Aorta (tissue), 5 donors: ENCODE measurements at regions not wholly inside any gene's neighbourhood (a gene's known extent, or its start where the extent isn't known, plus 50 kb on each side); places are given as distances from the start of the nearest gene placed in this dataset.
"Not testable (repeated sequence)": the region's sequence is repeated elsewhere in the genome, so short reads cannot be mapped to it uniquely, and the experiment has no call there.

Source experiments
- ATAC-seq: fragments of 200-7000 bp; cut with Tn5 transposase; one replicate; pipeline ENCODE4 v1.9.1; 2022; ENCODE audit warnings: moderate library complexity; ENCODE audit not compliant: low FRiP score
- DNase-seq, 2 donors: peaks; one replicate each; pipeline ENCODE4 v3.0.0-alpha.2; 2020
- H3K27ac ChIP-seq, 2 donors: one replicate each; pipeline ENCODE4 v1.5.1; 2013; ENCODE audit warnings: low read length in 2 of 2, mild to moderate bottlenecking in 2 of 2, moderate library complexity in 2 of 2, control low read depth in 1 of 2, inconsistent platforms in 1 of 2, low read depth in 1 of 2
- H3K27me3 ChIP-seq, 2 donors: one replicate each; pipeline ENCODE4 v1.6.1; 2013; ENCODE audit warnings: control low read depth in 1 of 2, low read length in 1 of 2, mild to moderate bottlenecking in 1 of 2, moderate library complexity in 1 of 2; ENCODE audit not compliant: insufficient read depth in 2 of 2, control insufficient read depth in 1 of 2
- H3K36me3 ChIP-seq, 2 donors: one replicate each; pipeline ENCODE4 v1.6.1; 2013; ENCODE audit warnings: control low read depth in 1 of 2, low read length in 1 of 2, mild to moderate bottlenecking in 1 of 2; ENCODE audit not compliant: insufficient read depth in 2 of 2, control insufficient read depth in 1 of 2
- H3K4me1 ChIP-seq, 2 donors: one replicate each; pipeline ENCODE4 v1.6.1; 2013; ENCODE audit warnings: low read length in 2 of 2, control low read depth in 1 of 2, mild to moderate bottlenecking in 1 of 2, moderate library complexity in 1 of 2; ENCODE audit not compliant: insufficient read depth in 2 of 2, control insufficient read depth in 1 of 2
- H3K4me3 ChIP-seq, 2 donors: one replicate each; pipeline ENCODE4 v1.5.1; 2013; ENCODE audit warnings: low read length in 2 of 2, control low read depth in 1 of 2, mild to moderate bottlenecking in 1 of 2
- H3K9me3 ChIP-seq: one replicate; pipeline ENCODE4 v1.6.1; 2013; ENCODE audit warnings: mild to moderate bottlenecking, low read length; ENCODE audit not compliant: control insufficient read depth
- WGBS, 2 donors: extraction: QIAGEN DNeasy Blood & Tissue Kit; methylation state at CpG; one replicate each; pipeline ENCODE4 v1.1.7; 2013; 5-methylcytosine and 5-hydroxymethylcytosine counted together
- intact Hi-C, 2 donors: fragments of 100-400 bp; cut with DNase I; formaldehyde crosslinking; loops; one replicate each; pipeline versions ENCODE4 v1.14.2 to v1.15.0; 2022
- donor health status: healthy with polysubstance abuse.
- donor health status: Bipolar disorder and iron deficiency.
- donor health status: DM: no; HTN: no; CAD: no.
- donor health status: DM: no; HTN: no; CAD: no.
- donor health status: DM: yes; HTN: yes; CAD: no.

DNA sequence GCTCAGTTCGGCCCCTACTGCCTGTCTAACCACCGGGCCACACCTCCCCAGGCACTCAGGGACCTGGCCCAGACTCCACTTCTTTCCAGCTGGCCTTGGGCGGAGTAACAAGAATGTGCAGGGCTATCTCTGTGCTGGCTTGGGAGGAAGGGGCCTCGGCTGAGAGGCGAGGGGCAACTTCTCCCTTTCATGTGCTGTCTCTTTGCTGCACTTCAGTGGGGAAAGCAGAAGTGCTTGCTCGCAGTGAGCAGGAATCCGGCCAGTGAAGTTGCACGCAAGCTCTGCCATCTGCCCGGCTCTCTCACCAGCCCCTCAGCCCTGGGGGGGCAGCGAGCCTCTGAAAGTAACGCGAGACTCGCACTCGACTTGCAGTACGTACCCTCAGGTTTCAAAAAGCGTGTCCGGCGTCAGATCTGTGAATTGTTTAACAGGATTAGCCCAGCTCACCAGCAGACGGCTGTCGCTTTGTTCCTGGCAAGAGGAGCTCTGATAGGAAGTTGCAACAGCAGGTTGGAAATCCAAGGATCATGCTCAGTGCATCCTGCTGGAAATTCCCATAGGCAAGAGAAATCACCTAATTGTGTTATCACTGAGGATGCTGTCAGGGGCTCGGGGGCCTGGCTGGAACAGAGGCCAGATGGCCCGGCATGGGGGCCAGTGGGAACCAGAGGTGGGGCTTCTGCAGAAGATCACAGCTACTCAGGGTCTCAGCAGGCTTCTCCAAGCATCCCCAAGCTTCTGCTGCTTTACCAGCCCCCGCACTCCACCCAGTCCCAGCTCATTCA lies 221.1 kb downstream of the NPHP4 start:
- intact Hi-C loops: no loop called here
- Histone ChIP-seq H3K27ac (no peak overlapping the region), H3K4me1 (no peaks in the 10 kb centered on the region), H3K36me3 (no peaks in the 10 kb centered on the region), H3K27me3 (no peaks in the 10 kb centered on the region), H3K9me3 (no peaks in the 10 kb centered on the region), H3K4me3 (no peak overlapping the region)
- ATAC-seq: peak; percentile 26
- WGBS, 2 donors: 29 to 41% methylated on average over 23 of the region's 23 CpGs
- no peak for DNase-seq

- Histone ChIP-seq H3K4me1 (no peaks in the 10 kb centered on the region), H3K36me3 (no peaks in the 10 kb centered on the region), H3K27me3 (no peaks in the 10 kb centered on the region), H3K9me3 (no peaks in the 10 kb centered on the region), H3K4me3 (no peak overlapping the region), H3K27ac (no peak overlapping the region)
- ATAC-seq: no peak
- intact Hi-C loops: no loop called here
- 72 to 74% methylated on average over 5 of the region's 5 CpGs for WGBS, 2 donors
- DNase-seq: peak in 1 of 2 donors; percentile 25
These were observed 222.5 kb downstream of the NPHP4 start for GRCh38 chr1:5769760-5770159.

GRCh38 chr1:5769146-5769545 lies 223.1 kb downstream of the NPHP4 start:
- Histone ChIP-seq H3K27me3 (no peaks in the 10 kb centered on the region), H3K36me3 (no peaks in the 10 kb centered on the region), H3K9me3 (no peaks in the 10 kb centered on the region), H3K4me3 (no peak overlapping the region), H3K4me1 (no peaks in the 10 kb centered on the region), H3K27ac (no peak overlapping the region)
- DNase-seq (peak in 1 of 2 donors; percentile 18), ATAC-seq (no peak)
- whole genome bisulfite sequencing, 2 donors: 69 to 72% methylated on average over 7 of the region's 7 CpGs
- intact Hi-C loops: no loop called here

GRCh38 chr1:5768014-5768413 lies 224.2 kb downstream of the NPHP4 start:
- 49 to 52% methylated on average over 10 of the region's 10 CpGs for WGBS, 2 donors
- intact Hi-C loops: no loop called here
- no peaks in the 10 kb centered on the region for H3K27me3 ChIP-seq

DNA sequence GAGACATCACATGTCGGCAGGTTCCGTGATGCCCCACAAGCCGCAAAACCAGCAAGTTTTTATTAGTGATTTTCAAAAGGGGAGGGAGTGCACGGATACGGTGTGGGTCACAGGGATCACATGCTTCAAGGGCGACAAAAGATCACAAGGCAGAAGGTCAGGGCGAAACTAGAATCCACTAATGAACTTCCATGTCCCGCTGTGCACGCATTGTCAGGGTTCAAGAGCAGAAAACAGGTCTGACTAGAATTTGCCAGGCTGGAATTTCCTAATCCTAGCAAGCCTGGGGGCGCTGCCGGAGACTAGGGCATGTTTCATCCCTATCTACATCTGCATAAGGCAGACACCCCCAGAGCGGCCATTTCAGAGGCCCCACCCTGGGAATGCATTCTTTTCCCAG lies 225.2 kb downstream of the NPHP4 start:
- DNase-seq: peak in 1 of 2 donors; percentile 11
- ATAC-seq, H3K4me3 ChIP-seq, H3K27ac ChIP-seq, H3K4me1 ChIP-seq, intact Hi-C loops, H3K27me3 ChIP-seq, H3K36me3 ChIP-seq, H3K9me3 ChIP-seq: not testable (repeated sequence)
- 39 to 41% methylated on average over 12 of the region's 12 CpGs for WGBS, 2 donors

More at GRCh38 chr1:5768014-5768413, 224.2 kb downstream of the NPHP4 start:
- H3K4me3 ChIP-seq: no peak overlapping the region
- peaks cover 4% of the 10 kb centered on the region for H3K9me3 ChIP-seq
- ATAC-seq: no peak
- H3K27ac ChIP-seq: no peak overlapping the region
- H3K4me1 ChIP-seq: no peaks in the 10 kb centered on the region
- peak in 1 of 2 donors; percentile 16 for DNase-seq
- no peaks in the 10 kb centered on the region for H3K36me3 ChIP-seq

GRCh38 chr1:5765997-5766913 lies 226.0 kb downstream of the NPHP4 start:
- DNase-seq (peak in 1 of 2 donors; percentile 17), ATAC-seq (no peak)
- 62 to 69% methylated on average over 16 to 17 of the region's 17 CpGs for WGBS, 2 donors
- no peaks in the 10 kb centered on the region for H3K27me3 ChIP-seq
- no peaks in the 10 kb centered on the region for H3K4me1 ChIP-seq
- H3K9me3 ChIP-seq: peaks cover 4% of the 10 kb centered on the region
- no peak overlapping the region for H3K27ac ChIP-seq
- intact Hi-C loops: no loop called here
- H3K36me3 ChIP-seq: no peaks in the 10 kb centered on the region
- H3K4me3 ChIP-seq: no peak overlapping the region

- 6% methylated on average over 5 of the region's 5 CpGs for WGBS, 2 donors
These were observed 226.7 kb downstream of the NPHP4 start for GRCh38 chr1:5765483-5765882.

GRCh38 chr1:5764959-5765358 lies 227.3 kb downstream of the NPHP4 start:
- Histone ChIP-seq H3K4me3 (no peak overlapping the region), H3K36me3 (no peaks in the 10 kb centered on the region), H3K9me3 (peaks cover 4% of the 10 kb centered on the region), H3K27ac (no peak overlapping the region), H3K27me3 (no peaks in the 10 kb centered on the region), H3K4me1 (no peaks in the 10 kb centered on the region)
- WGBS, 2 donors: 69 to 72% methylated on average over 10 of the region's 10 CpGs
- peak in 1 of 2 donors; percentile 23 for DNase-seq
- ATAC-seq: no peak
- intact Hi-C loops: no loop called here

More at GRCh38 chr1:5765483-5765882, 226.7 kb downstream of the NPHP4 start:
- no peak for ATAC-seq
- Histone ChIP-seq H3K9me3 (peaks cover 4% of the 10 kb centered on the region), H3K4me1 (no peaks in the 10 kb centered on the region), H3K27me3 (no peaks in the 10 kb centered on the region), H3K27ac (no peak overlapping the region), H3K4me3 (no peak overlapping the region), H3K36me3 (no peaks in the 10 kb centered on the region)
- peak in 1 of 2 donors; percentile 17 for DNase-seq
- intact Hi-C loops: no loop called here
